ENCODE measurements at regions not wholly inside any gene's neighbourhood (a gene's known extent, or its start where the extent isn't known, plus 50 kb on each side); places are given as distances from the start of the nearest gene placed in this dataset.

DNA sequence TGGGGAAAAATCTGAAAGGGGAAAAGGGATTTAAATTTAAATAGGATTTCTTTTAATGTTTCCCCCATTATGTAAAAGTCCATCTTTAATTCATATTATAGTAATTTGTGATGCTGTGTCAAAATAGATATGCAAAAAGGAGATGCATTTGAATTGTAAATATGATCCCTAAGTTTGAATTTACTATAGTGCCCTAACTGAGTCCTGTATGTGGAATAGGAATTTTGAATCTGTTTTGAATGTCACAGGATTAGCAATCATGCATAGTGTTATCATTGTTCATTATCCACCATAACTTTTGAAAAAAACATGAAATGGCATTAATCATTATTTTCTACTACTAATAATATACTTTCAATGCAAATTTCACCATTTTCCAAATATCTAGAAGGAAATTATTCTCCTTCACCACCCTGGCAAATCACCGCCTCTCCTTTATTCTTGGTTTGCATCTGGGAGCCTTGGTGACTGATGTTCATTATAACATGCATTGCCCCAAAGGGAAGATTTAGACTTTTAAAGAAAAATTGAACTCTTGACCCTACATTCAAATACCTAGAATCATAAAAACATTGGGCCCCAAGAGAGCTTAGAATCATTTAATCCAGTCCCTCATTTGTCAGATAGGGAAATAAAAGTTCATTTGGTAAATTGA, 341.5 kb upstream of the TMPO start:
- TF ChIP-seq CTCF (IDR thresholded peaks at IDR 0.05; ENCODE audit: low read length) (no peak), EZH2phosphoT487 (IDR thresholded peaks at IDR 0.05; ENCODE audit: low read length) (no peak)
